HepG2 (cell line): ENCODE measurements at regions not wholly inside any gene's neighbourhood (a gene's known extent, or its start where the extent isn't known, plus 50 kb on each side); places are given as distances from the start of the nearest gene placed in this dataset.

Experiments used
- ARHGAP35 ChIP-seq: sonication (generic); formaldehyde crosslinking; IDR thresholded peaks from 2 replicates; pipeline ENCODE4 v1.9.0; 2022; ENCODE audit warnings: mild to moderate bottlenecking, inconsistent platforms, moderate library complexity, missing genetic modification reagents, borderline replicate concordance
- ATAD3A ChIP-seq: sonication (generic); formaldehyde crosslinking; IDR thresholded peaks from 2 replicates; pipeline ENCODE4 v1.4.0; 2020; ENCODE audit warnings: missing genetic modification reagents
- ATF1 ChIP-seq: IDR thresholded peaks from 2 replicates; pipeline ENCODE4 v1.6.1; 2016; ENCODE audit warnings: mild to moderate bottlenecking, control low read depth
- BCL6 ChIP-seq: IDR thresholded peaks from 2 replicates; pipeline ENCODE4 v1.6.1; 2016; ENCODE audit warnings: missing genetic modification reagents, missing compliant biosample characterization
- CEBPG ChIP-seq: IDR thresholded peaks from 2 replicates; pipeline ENCODE4 v1.6.1; 2016
- E2F5 ChIP-seq: sonication (generic); formaldehyde crosslinking; conservative IDR thresholded peaks from 2 replicates; pipeline ENCODE4 v1.4.0; 2020; ENCODE audit warnings: missing genetic modification reagents
- PITX1 ChIP-seq: sonication (generic); formaldehyde crosslinking; IDR thresholded peaks from 2 replicates; pipeline ENCODE4 v1.5.1; 2020; ENCODE audit warnings: mild to moderate bottlenecking, missing genetic modification reagents
- RBFOX2 ChIP-seq: fragments of 200-400 bp; formaldehyde crosslinking; IDR thresholded peaks from 2 replicates; pipeline ENCODE4 v1.6.1; 2017; ENCODE audit warnings: low read depth, mild to moderate bottlenecking, low read length
- RBM22 ChIP-seq: fragments of 200-400 bp; formaldehyde crosslinking; optimal IDR thresholded peaks from 2 replicates; pipeline ENCODE3; 2017; ENCODE audit warnings: mild to moderate bottlenecking, low read length, moderate library complexity
- RBM39 ChIP-seq: fragments of 200-400 bp; formaldehyde crosslinking; IDR thresholded peaks from one replicate; pipeline ENCODE4 v1.6.1; 2018; ENCODE audit warnings: antibody characterized with exemption, mild to moderate bottlenecking, low read depth, low read length; ENCODE audit not compliant: poor library complexity, severe bottlenecking
- REPIN1 ChIP-seq: sonication (generic); formaldehyde crosslinking; IDR thresholded peaks from 2 replicates; pipeline ENCODE4 v1.8.0; 2022; ENCODE audit warnings: missing genetic modification reagents, low read depth, mild to moderate bottlenecking, borderline replicate concordance
- SKIL ChIP-seq: sonication (generic); formaldehyde crosslinking; IDR thresholded peaks from 2 replicates; pipeline ENCODE4 v1.8.0; 2022; ENCODE audit warnings: missing genetic modification reagents, mild to moderate bottlenecking, moderate library complexity, borderline replicate concordance
- SOX5 ChIP-seq: IDR thresholded peaks from 2 replicates; pipeline ENCODE4 v1.6.1; 2016; ENCODE audit warnings: borderline replicate concordance
- TCF7 ChIP-seq: sonication (generic); IDR thresholded peaks from 2 replicates; pipeline ENCODE4 v1.6.1; 2016; ENCODE audit warnings: antibody characterized with exemption, low read depth
- TFE3 ChIP-seq: IDR thresholded peaks from 2 replicates; pipeline ENCODE4 v1.6.1; 2016
- ZKSCAN8 ChIP-seq: IDR thresholded peaks from 2 replicates; pipeline ENCODE4 v1.6.1; 2016; ENCODE audit warnings: borderline replicate concordance, missing genetic modification reagents, missing compliant biosample characterization
- ZNF121 ChIP-seq: sonication (generic); formaldehyde crosslinking; IDR thresholded peaks from 2 replicates; pipeline ENCODE4 v1.5.0; 2020; ENCODE audit warnings: mild to moderate bottlenecking, missing genetic modification reagents
- ZNF280D ChIP-seq: sonication (generic); formaldehyde crosslinking; IDR thresholded peaks from 2 replicates; pipeline ENCODE4 v1.5.1; 2020; ENCODE audit warnings: mild to moderate bottlenecking, missing genetic modification reagents
- ZNF333 ChIP-seq: sonication (generic); formaldehyde crosslinking; IDR thresholded peaks from 2 replicates; pipeline ENCODE4 v1.4.0; 2020; ENCODE audit warnings: mild to moderate bottlenecking, missing genetic modification reagents, borderline replicate concordance
- ZNF547 ChIP-seq: sonication (generic); formaldehyde crosslinking; IDR thresholded peaks from 2 replicates; pipeline ENCODE4 v1.5.1; 2020; ENCODE audit warnings: mild to moderate bottlenecking, missing genetic modification reagents
- ZNF564 ChIP-seq: sonication (generic); formaldehyde crosslinking; IDR thresholded peaks from 2 replicates; pipeline ENCODE4 v1.8.1; 2023; ENCODE audit warnings: mild to moderate bottlenecking, missing genetic modification reagents
- ZNF678 ChIP-seq: sonication (generic); formaldehyde crosslinking; IDR thresholded peaks from 2 replicates; pipeline ENCODE4 v1.4.0; 2020; ENCODE audit warnings: mild to moderate bottlenecking, missing genetic modification reagents
- ZNF841 ChIP-seq: sonication (generic); formaldehyde crosslinking; IDR thresholded peaks from 2 replicates; pipeline ENCODE4 v1.8.1; 2023; ENCODE audit warnings: missing genetic modification reagents, borderline replicate concordance
- ZSCAN12 ChIP-seq: sonication (generic); formaldehyde crosslinking; IDR thresholded peaks from 2 replicates; pipeline ENCODE4 v1.9.0; 2021; ENCODE audit warnings: mild to moderate bottlenecking, missing genetic modification reagents

- TF ChIP-seq SKIL (peak; percentile 75; the same call in 1 of the 2 replicates), BCL6 (peak; percentile 97), ATAD3A (CRISPR knock-in tag) (no peak), ZNF333 (CRISPR knock-in tag) (no peak), ZNF121 (CRISPR knock-in tag) (peak; percentile 36; the same call in 1 of the 2 replicates), ZKSCAN8 (CRISPR knock-in tag) (no peak; the same call in 1 of the 2 replicates), ARHGAP35 (CRISPR knock-in tag) (no peak), TFE3 (CRISPR knock-in tag) (peak; percentile 76), ZNF280D (no peak), CEBPG (CRISPR knock-in tag) (peak; percentile 83), REPIN1 (CRISPR knock-in tag) (no peak), PITX1 (CRISPR knock-in tag) (peak; percentile 43; the same call in 1 of the 2 replicates), SOX5 (peak; percentile 74), RBM39 (no peak), ZNF678 (no peak), ZNF547 (CRISPR knock-in tag) (no peak), ZNF841 (CRISPR knock-in tag) (no peak), E2F5 (CRISPR knock-in tag) (no peak), ZSCAN12 (CRISPR knock-in tag) (no peak), RBM22 (no peak), ZNF564 (0 out of 2 replicates have a peak, but pooled peaks have one; percentile 28), RBFOX2 (no peak), TCF7 (peak; percentile 86), ATF1 (CRISPR knock-in tag) (no peak)
Observed at GRCh38 chr2:31736695-31737454, 156.1 kb upstream of the SRD5A2 start (continued).
